ENCODE measurements at regions not wholly inside any gene's neighbourhood (a gene's known extent, or its start where the extent isn't known, plus 50 kb on each side); places are given as distances from the start of the nearest gene placed in this dataset.
"Not testable (repeated sequence)": the region's sequence is repeated elsewhere in the genome, so short reads cannot be mapped to it uniquely, and the experiment has no call there.

- DNase-seq (ENCODE audit: low read depth, low spot score): not testable (repeated sequence)
Observed at GRCh38 chr15:38119865-38120264, 132.8 kb upstream of the SPRED1 start.

GRCh38 chr15:38127306-38127771 is 125.3 kb upstream of the SPRED1 start:
- DNase-seq (ENCODE audit: low read depth, low spot score): no peak

GRCh38 chr15:38128341-38128781 is 124.3 kb upstream of the SPRED1 start:
- no peak for DNase-seq (ENCODE audit: low read depth, low spot score)

GRCh38 chr15:38128921-38129320 is 123.7 kb upstream of the SPRED1 start:
- no peak for DNase-seq (ENCODE audit: low read depth, low spot score)

GRCh38 chr15:38129531-38130204 is 123.0 kb upstream of the SPRED1 start:
- DNase-seq (ENCODE audit: low read depth, low spot score): peak; percentile 87

- DNase-seq (ENCODE audit: low read depth, low spot score): no peak
Observed at GRCh38 chr15:38130205-38130567, 122.5 kb upstream of the SPRED1 start.

- no peak for DNase-seq (ENCODE audit: low read depth, low spot score)
Observed at GRCh38 chr15:38130740-38131498, 121.7 kb upstream of the SPRED1 start.

- no peak for DNase-seq (ENCODE audit: low read depth, low spot score)
Observed at GRCh38 chr15:38134252-38134651, 118.4 kb upstream of the SPRED1 start.

- DNase-seq (ENCODE audit: low read depth, low spot score): not testable (repeated sequence)
Observed at GRCh38 chr15:38142195-38142594, 110.4 kb upstream of the SPRED1 start.

- no peak for DNase-seq (ENCODE audit: low read depth, low spot score)
Observed at GRCh38 chr15:38144921-38145320, 107.7 kb upstream of the SPRED1 start.

- no peak for DNase-seq (ENCODE audit: low read depth, low spot score)
Observed at GRCh38 chr15:38145651-38146111, 107.0 kb upstream of the SPRED1 start.

- DNase-seq (ENCODE audit: low read depth, low spot score): no peak
Observed at GRCh38 chr15:38147246-38147645, 105.4 kb upstream of the SPRED1 start.

GRCh38 chr15:38148471-38148870 is 104.2 kb upstream of the SPRED1 start:
- no peak for DNase-seq (ENCODE audit: low read depth, low spot score)

- no peak for DNase-seq (ENCODE audit: low read depth, low spot score)
Observed at GRCh38 chr15:38149315-38149714, 103.3 kb upstream of the SPRED1 start.

- DNase-seq (ENCODE audit: low read depth, low spot score): no peak
Observed at GRCh38 chr15:38150148-38150547, 102.5 kb upstream of the SPRED1 start.

GRCh38 chr15:38150794-38151193 is 101.8 kb upstream of the SPRED1 start:
- DNase-seq (ENCODE audit: low read depth, low spot score): no peak

- DNase-seq (ENCODE audit: low read depth, low spot score): no peak
Observed at GRCh38 chr15:38153781-38154180, 98.9 kb upstream of the SPRED1 start.

GRCh38 chr15:38154255-38154654 is 98.4 kb upstream of the SPRED1 start:
- no peak for DNase-seq (ENCODE audit: low read depth, low spot score)

GRCh38 chr15:38154837-38155236 is 97.8 kb upstream of the SPRED1 start:
- DNase-seq (ENCODE audit: low read depth, low spot score): no peak

- no peak for DNase-seq (ENCODE audit: low read depth, low spot score)
Observed at GRCh38 chr15:38163658-38164057, 89.0 kb upstream of the SPRED1 start.

GRCh38 chr15:38164061-38164460 is 88.6 kb upstream of the SPRED1 start:
- DNase-seq (ENCODE audit: low read depth, low spot score): no peak

- no peak for DNase-seq (ENCODE audit: low read depth, low spot score)
Observed at GRCh38 chr15:38164507-38164906, 88.1 kb upstream of the SPRED1 start.
